Gastroesophageal sphincter (tissue), 4 donors: ENCODE measurements at regions not wholly inside any gene's neighbourhood (a gene's known extent, or its start where the extent isn't known, plus 50 kb on each side); places are given as distances from the start of the nearest gene placed in this dataset.

ENCODE experiments used
- ATAC-seq: fragments of 150-250 bp; one replicate; pipeline ENCODE4 v1.9.1; 2016; ENCODE audit warnings: mild to moderate bottlenecking, moderate library complexity
- H3K27ac ChIP-seq, 4 donors: fragments of 200-600 bp; sonication (generic) in 3 of 4; 1 replicate in 3 of 4; 2 replicates in 1 of 4; pipeline ENCODE4 v1.5.1; 2016 to 2019
- H3K27me3 ChIP-seq: fragments of 200-600 bp; sonication (generic); one replicate; pipeline ENCODE4 v1.5.1; 2019
- H3K36me3 ChIP-seq, 2 donors: fragments of 200-600 bp; sonication (generic); one replicate each; pipeline ENCODE4 v1.5.1; 2019; ENCODE audit warnings: control low read depth in 1 of 2
- H3K4me1 ChIP-seq, 3 donors: fragments of 200-600 bp; sonication (generic); 1 replicate in 2 of 3; 2 replicates in 1 of 3; pipeline ENCODE4 v1.5.1; 2016 to 2019; ENCODE audit warnings: control low read depth in 2 of 3
- H3K4me3 ChIP-seq, 2 donors: fragments of 200-600 bp; sonication (generic); one replicate each; pipeline ENCODE4 v1.5.1; 2019; ENCODE audit warnings: mild to moderate bottlenecking in 1 of 2, moderate library complexity in 1 of 2
- H3K9me3 ChIP-seq, 3 donors: fragments of 200-600 bp; sonication (generic); one replicate each; pipeline ENCODE4 v1.5.1; 2017 to 2019; ENCODE audit warnings: control low read depth in 2 of 3
- EP300 ChIP-seq: sonication (generic); formaldehyde crosslinking; IDR thresholded peaks from one replicate; pipeline ENCODE4 v1.6.1; 2017; ENCODE audit warnings: antibody characterized with exemption, mild to moderate bottlenecking
- POLR2A ChIP-seq, 2 donors: fragments of 450-650 bp; IDR thresholded peaks; one replicate each; pipeline ENCODE4 v1.6.1; 2017; ENCODE audit warnings: antibody characterized with exemption in 2 of 2, mild to moderate bottlenecking in 2 of 2, moderate library complexity in 1 of 2
- POLR2AphosphoS5 ChIP-seq: sonication (generic); formaldehyde crosslinking; IDR thresholded peaks from one replicate; pipeline ENCODE4 v1.6.1; 2017; ENCODE audit warnings: antibody characterized with exemption
- WGBS, 2 donors: methylation state at CpG; one replicate each; pipeline ENCODE4 v1.1.5; 2018; ENCODE audit warnings: low coverage in 1 of 2; 5-methylcytosine and 5-hydroxymethylcytosine counted together
- TF ChIP-seq, protein P1 (sequence below), 4 experiments: fragments of 200-600 bp in 2 of 4; fragments of 450-650 bp in 2 of 4; sonication (generic) in 1 of 4; IDR thresholded peaks; one replicate each; pipeline ENCODE4 v1.5.1; 2017 to 2019; ENCODE audit warnings: antibody characterized with exemption in 4 of 4, mild to moderate bottlenecking in 2 of 4, moderate library complexity in 2 of 4

DNA sequence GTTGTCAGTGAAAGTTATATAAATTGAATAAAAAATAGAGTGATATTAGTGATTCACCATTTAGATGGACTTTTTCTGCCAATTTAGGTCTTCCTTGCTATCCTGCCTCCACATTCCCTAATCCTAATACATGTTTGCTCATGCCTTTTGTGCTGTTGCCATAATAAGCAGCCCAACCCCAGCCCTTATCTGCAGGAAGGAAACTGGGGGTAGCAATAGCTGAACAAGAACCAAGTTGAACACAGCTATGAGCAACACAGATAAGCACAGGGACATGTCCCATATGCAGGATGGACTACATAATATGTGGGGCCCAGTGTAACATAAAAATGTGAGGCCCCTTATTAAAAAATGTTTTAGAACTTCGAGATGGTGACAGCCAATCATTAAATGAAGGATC, 91.2 kb upstream of the AHR start:
- 86 to 90% methylated on average over 1 of the region's 1 CpG for WGBS, 2 donors
- H3K4me3 ChIP-seq: no peak overlapping the region
- no peaks in the 10 kb centered on the region for H3K4me1 ChIP-seq
- no peaks in the 10 kb centered on the region for H3K36me3 ChIP-seq
- H3K27me3 ChIP-seq: no peaks in the 10 kb centered on the region
- H3K9me3 ChIP-seq: no peaks in the 10 kb centered on the region
- no peak overlapping the region for H3K27ac ChIP-seq
- no peak for ATAC-seq
- TF ChIP-seq POLR2A (IDR thresholded peaks at IDR 0.05) (no peak), POLR2AphosphoS5 (no peak), EP300 (no peak)
- TF ChIP-seq, protein P1, sequence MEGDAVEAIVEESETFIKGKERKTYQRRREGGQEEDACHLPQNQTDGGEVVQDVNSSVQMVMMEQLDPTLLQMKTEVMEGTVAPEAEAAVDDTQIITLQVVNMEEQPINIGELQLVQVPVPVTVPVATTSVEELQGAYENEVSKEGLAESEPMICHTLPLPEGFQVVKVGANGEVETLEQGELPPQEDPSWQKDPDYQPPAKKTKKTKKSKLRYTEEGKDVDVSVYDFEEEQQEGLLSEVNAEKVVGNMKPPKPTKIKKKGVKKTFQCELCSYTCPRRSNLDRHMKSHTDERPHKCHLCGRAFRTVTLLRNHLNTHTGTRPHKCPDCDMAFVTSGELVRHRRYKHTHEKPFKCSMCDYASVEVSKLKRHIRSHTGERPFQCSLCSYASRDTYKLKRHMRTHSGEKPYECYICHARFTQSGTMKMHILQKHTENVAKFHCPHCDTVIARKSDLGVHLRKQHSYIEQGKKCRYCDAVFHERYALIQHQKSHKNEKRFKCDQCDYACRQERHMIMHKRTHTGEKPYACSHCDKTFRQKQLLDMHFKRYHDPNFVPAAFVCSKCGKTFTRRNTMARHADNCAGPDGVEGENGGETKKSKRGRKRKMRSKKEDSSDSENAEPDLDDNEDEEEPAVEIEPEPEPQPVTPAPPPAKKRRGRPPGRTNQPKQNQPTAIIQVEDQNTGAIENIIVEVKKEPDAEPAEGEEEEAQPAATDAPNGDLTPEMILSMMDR (IDR thresholded peaks at IDR 0.05): no peak

DNA sequence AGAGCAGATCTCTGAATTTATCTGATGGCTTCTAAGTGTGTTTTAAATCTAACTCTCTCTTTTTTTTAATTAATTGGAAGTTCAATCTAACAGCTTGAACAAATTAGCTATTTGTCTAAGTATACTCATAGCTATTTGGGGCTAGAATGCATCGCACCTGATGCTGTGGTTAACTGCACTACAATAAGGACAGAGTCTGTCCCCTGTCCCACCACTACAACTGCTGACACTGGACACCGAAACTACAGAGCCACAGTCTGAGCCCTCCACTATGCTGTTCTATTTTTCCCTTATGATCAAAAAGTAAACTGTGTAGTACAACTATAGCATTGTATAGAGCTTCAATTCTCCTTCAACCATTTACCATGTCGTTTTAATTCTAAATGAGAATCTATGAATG, 89.4 kb upstream of the AHR start:
- no peak overlapping the region for H3K27ac ChIP-seq
- TF ChIP-seq, protein P1 (IDR thresholded peaks at IDR 0.05): no peak
- TF ChIP-seq POLR2A (IDR thresholded peaks at IDR 0.05): no peak
- TF ChIP-seq POLR2AphosphoS5: no peak
- H3K9me3 ChIP-seq: no peaks in the 10 kb centered on the region
- no peaks in the 10 kb centered on the region for H3K27me3 ChIP-seq
- WGBS, 2 donors: 94 to 98% methylated on average over 3 of the region's 3 CpGs
- H3K4me3 ChIP-seq: no peak overlapping the region
- no peaks in the 10 kb centered on the region for H3K36me3 ChIP-seq
- ATAC-seq: no peak
- H3K4me1 ChIP-seq: no peaks in the 10 kb centered on the region

DNA sequence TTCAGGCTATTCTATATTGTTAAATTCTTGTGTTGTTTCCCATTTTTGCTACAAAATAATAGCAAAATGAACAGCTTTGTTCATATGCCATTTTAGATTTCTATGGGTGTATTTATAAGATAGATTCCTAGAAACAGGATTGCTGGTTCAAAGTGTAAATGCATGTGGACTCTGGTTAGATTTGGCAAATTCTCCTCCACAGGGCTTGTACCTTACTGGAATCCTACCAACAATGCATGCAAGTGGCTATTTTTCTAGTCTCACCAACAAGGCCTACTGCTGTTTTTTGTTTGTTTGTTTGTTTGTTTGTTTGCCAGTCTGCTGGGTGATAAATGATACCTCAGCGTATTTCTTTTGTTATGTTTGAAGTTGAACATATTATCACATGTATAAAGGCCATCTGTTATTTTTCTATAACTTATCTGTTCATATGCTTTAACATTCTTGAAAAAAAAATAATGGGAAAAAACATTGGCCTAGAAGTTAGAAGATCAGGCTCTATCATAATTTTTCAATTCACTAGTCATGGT, 87.1 kb upstream of the AHR start:
- ATAC-seq: no peak
- H3K36me3 ChIP-seq: no peaks in the 10 kb centered on the region
- H3K9me3 ChIP-seq: peaks cover 0 to 9% (median 0%) of the 10 kb centered on the region in 3 donors
- WGBS, 2 donors: 90 to 100% methylated on average over 1 of the region's 1 CpG
- TF ChIP-seq POLR2AphosphoS5: no peak
- TF ChIP-seq, protein P1 (IDR thresholded peaks at IDR 0.05): no peak
- no peak for TF ChIP-seq POLR2A (IDR thresholded peaks at IDR 0.05)
- no peak for TF ChIP-seq EP300
- no peaks in the 10 kb centered on the region for H3K4me1 ChIP-seq
- no peak overlapping the region for H3K4me3 ChIP-seq
- H3K27ac ChIP-seq: no peak overlapping the region
- H3K27me3 ChIP-seq: no peaks in the 10 kb centered on the region

DNA sequence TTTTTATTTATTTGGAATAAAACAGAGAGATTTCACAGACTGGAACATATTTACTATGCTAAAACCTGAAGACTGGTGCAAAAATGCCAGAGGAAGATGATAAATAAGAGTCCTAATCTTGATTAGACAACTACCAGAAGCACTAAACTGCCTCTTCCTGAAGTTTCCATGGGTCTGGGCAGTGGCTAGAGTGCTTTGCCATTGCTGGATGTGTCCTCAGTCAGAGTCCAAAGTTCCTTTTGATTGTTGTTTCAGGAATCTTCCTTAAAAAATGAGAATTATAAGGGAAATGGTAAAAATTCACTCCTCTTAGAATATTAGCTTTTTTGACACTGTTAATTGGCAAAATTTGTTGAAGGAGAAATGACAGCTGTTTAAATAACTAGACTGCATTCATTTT, 86.3 kb upstream of the AHR start:
- H3K27ac ChIP-seq: no peak overlapping the region
- H3K4me3 ChIP-seq: no peak overlapping the region
- H3K4me1 ChIP-seq: no peaks in the 10 kb centered on the region
- no peaks in the 10 kb centered on the region for H3K27me3 ChIP-seq
- TF ChIP-seq EP300 (no peak), POLR2AphosphoS5 (no peak), POLR2A (IDR thresholded peaks at IDR 0.05) (no peak)
- TF ChIP-seq, protein P1 (IDR thresholded peaks at IDR 0.05): no peak
- no peak for ATAC-seq
- peaks cover 0 to 9% (median 0%) of the 10 kb centered on the region in 3 donors for H3K9me3 ChIP-seq
- no peaks in the 10 kb centered on the region for H3K36me3 ChIP-seq

DNA sequence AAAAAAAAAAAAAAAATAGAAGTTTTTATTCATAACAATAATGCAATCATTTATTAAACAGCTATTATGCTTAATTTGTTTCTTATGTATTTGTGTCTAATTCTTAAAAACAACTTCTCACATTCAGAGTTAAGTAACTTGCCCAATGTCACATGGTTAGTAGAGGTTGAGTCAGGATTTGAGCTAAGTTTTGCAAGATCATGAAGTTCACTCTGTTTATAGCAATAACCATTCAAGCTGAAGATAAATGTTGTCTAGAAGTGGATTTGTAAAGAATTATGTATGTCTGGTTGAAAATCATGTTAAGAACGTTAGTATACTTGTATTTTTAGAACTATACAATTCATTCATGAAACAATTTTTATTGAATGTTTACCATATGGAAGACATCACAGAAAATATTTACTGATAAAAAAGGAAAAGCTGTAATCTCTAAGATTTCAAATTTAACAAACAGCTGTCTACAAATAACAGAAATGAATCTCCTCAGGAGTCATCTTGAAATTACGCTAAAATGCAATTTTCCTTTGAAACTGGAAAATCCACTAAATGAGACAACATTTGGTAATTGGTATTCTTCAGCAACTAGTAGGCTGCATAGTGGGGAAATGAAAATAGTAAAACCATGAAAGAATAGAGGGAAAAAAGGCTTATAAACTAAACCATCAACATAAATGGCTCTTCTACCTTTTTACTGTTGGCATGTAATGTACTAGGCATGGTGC, 70.5 kb upstream of the AHR start:
- no peak for ATAC-seq
- H3K4me3 ChIP-seq: no peak overlapping the region
- 67 to 78% methylated on average over 2 of the region's 2 CpGs for WGBS, 2 donors
- no peak overlapping the region for H3K27ac ChIP-seq
- no peaks in the 10 kb centered on the region for H3K36me3 ChIP-seq
- H3K9me3 ChIP-seq: no peaks in the 10 kb centered on the region
- no peak for TF ChIP-seq EP300
- TF ChIP-seq, protein P1 (IDR thresholded peaks at IDR 0.05): no peak
- TF ChIP-seq POLR2A (IDR thresholded peaks at IDR 0.05): no peak
- no peak for TF ChIP-seq POLR2AphosphoS5
- H3K4me1 ChIP-seq: no peaks in the 10 kb centered on the region
- H3K27me3 ChIP-seq: no peaks in the 10 kb centered on the region
